Right atrium auricular region (tissue), 2 donors: ENCODE measurements at regions not wholly inside any gene's neighbourhood (a gene's known extent, or its start where the extent isn't known, plus 50 kb on each side); places are given as distances from the start of the nearest gene placed in this dataset.
"Not testable (repeated sequence)": the region's sequence is repeated elsewhere in the genome, so short reads cannot be mapped to it uniquely, and the experiment has no call there.

ENCODE experiments used
- DNase-seq: peaks from one replicate; pipeline ENCODE4 v3.0.0-alpha.2; 2019; ENCODE audit warnings: low spot score
- H3K27ac ChIP-seq, 2 donors: fragments of 200-600 bp; sonication (generic); 1 replicate in 1 of 2; 2 replicates in 1 of 2; pipeline ENCODE4 v1.5.1; 2016 to 2019
- H3K27me3 ChIP-seq, 2 donors: fragments of 200-600 bp; sonication (generic); one replicate each; pipeline versions ENCODE4 v1.5.1 to v1.6.0; 2017 to 2019
- H3K36me3 ChIP-seq: fragments of 200-600 bp; sonication (generic); one replicate; pipeline ENCODE4 v1.5.1; 2016
- H3K4me1 ChIP-seq, 2 donors: fragments of 200-600 bp; sonication (generic); one replicate each; pipeline versions ENCODE4 v1.5.1 to v1.6.0; 2017 to 2019
- H3K4me3 ChIP-seq, 2 donors: fragments of 200-600 bp; sonication (generic); 1 replicate in 1 of 2; 2 replicates in 1 of 2; pipeline ENCODE4 v1.5.1; 2017 to 2019; ENCODE audit warnings: mild to moderate bottlenecking in 1 of 2, moderate library complexity in 1 of 2
- H3K9me3 ChIP-seq, 2 donors: fragments of 200-600 bp; sonication (generic); one replicate each; pipeline ENCODE4 v1.5.1; 2019
- TF ChIP-seq, protein P1 (sequence below), 2 donors: fragments of 200-600 bp; sonication (generic); IDR thresholded peaks; one replicate each; pipeline ENCODE4 v1.5.1; 2019; ENCODE audit warnings: antibody characterized with exemption in 2 of 2

DNA sequence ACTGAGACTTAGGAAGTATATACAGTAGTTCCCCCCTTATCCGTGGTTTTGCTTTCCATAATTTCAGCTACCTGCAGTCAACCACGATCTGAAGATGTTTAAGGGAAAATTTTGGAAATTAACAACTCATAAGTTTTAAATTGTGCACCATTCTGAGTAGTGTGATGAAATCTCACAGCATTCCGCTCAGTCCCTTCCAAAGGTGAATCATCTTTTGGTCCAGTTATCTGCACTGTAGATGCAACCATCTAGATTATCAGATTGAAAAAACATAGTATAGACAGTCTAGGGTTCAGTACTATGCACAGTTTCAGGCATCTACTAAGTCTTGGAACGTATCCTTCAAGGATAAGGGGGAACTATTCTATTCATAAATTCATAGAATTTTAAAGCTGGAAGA, 109.0 kb downstream of the ANXA3 start:
- Histone ChIP-seq H3K27ac (peak overlapping the region in 1 of 2 donors; percentile 34), H3K9me3 (no peaks in the 10 kb centered on the region), H3K27me3 (no peaks in the 10 kb centered on the region), H3K4me1 (peaks cover 0 to 26% of the 10 kb centered on the region in 2 donors), H3K4me3 (no peak overlapping the region), H3K36me3 (no peaks in the 10 kb centered on the region)
- no peak for DNase-seq
- TF ChIP-seq, protein P1, sequence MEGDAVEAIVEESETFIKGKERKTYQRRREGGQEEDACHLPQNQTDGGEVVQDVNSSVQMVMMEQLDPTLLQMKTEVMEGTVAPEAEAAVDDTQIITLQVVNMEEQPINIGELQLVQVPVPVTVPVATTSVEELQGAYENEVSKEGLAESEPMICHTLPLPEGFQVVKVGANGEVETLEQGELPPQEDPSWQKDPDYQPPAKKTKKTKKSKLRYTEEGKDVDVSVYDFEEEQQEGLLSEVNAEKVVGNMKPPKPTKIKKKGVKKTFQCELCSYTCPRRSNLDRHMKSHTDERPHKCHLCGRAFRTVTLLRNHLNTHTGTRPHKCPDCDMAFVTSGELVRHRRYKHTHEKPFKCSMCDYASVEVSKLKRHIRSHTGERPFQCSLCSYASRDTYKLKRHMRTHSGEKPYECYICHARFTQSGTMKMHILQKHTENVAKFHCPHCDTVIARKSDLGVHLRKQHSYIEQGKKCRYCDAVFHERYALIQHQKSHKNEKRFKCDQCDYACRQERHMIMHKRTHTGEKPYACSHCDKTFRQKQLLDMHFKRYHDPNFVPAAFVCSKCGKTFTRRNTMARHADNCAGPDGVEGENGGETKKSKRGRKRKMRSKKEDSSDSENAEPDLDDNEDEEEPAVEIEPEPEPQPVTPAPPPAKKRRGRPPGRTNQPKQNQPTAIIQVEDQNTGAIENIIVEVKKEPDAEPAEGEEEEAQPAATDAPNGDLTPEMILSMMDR (IDR thresholded peaks at IDR 0.05): no peak

DNA sequence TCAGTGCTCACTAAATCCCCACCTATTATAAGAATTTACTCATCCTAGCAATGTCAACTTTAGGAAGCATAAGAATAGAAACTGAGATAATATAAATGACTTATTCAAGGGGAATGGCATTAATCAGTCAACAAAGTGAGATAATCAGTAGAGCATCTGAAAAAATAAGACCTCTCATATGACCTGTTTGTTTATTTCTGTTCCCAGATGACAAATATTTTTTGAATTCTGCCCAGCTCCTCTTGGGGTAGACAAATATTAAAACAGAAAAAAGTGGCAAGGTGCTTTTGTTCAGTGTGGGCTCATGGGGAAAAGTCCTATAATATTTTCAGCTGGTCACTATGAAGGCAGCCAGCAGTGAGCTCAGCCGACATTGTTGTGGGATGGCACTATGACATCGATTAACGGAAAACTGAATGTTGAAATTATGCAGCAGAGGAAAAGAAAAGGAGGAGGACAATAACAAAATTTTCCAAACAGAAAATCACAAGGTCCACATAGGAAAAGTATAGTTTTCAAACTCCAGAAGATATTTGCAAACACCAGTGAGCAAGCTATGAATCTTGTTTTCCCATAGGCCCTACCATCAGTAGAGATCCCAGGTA, 109.6 kb downstream of the ANXA3 start:
- no peak for DNase-seq
- peaks cover 0 to 26% of the 10 kb centered on the region in 2 donors for H3K4me1 ChIP-seq
- no peak overlapping the region for H3K4me3 ChIP-seq
- H3K36me3 ChIP-seq: no peaks in the 10 kb centered on the region
- H3K27me3 ChIP-seq: no peaks in the 10 kb centered on the region
- no peaks in the 10 kb centered on the region for H3K9me3 ChIP-seq
- H3K27ac ChIP-seq: peak overlapping the region; percentile 31 to 34
- TF ChIP-seq, protein P1 (IDR thresholded peaks at IDR 0.05): no peak

DNA sequence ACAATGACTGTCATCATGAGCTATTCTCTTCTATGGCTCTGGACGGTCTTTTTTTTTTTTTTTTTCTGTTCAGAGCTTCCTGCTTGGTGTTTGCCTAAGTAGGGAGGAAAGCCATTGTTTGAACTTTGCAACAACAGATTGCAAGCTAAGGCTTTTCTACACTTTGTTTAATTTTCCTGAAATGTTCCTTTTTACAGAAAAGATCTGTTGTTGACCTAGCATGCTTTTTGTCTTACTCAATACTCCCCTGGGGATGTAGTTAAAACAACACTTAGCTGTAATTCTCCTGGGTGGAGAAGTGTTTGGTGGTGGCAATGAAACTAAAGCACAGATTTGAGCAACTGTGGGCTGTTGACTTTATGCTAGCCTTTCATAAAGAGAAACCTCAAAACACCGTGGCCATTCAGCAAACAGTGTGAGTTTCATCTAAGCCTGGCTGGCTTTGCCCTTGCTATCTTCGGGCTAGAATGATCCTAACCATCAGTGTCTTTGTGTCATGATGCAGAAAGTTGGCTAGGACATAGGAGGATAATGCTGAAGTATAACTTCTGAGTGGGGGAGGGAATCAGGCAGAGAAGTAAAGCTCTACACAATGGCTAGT, 110.5 kb downstream of the ANXA3 start:
- no peaks in the 10 kb centered on the region for H3K9me3 ChIP-seq
- no peaks in the 10 kb centered on the region for H3K27me3 ChIP-seq
- H3K27ac ChIP-seq: peak overlapping the region; percentile 25 to 31
- no peak for DNase-seq
- H3K36me3 ChIP-seq: no peaks in the 10 kb centered on the region
- TF ChIP-seq, protein P1 (IDR thresholded peaks at IDR 0.05): no peak
- no peak overlapping the region for H3K4me3 ChIP-seq
- peaks cover 0 to 26% of the 10 kb centered on the region in 2 donors for H3K4me1 ChIP-seq

DNA sequence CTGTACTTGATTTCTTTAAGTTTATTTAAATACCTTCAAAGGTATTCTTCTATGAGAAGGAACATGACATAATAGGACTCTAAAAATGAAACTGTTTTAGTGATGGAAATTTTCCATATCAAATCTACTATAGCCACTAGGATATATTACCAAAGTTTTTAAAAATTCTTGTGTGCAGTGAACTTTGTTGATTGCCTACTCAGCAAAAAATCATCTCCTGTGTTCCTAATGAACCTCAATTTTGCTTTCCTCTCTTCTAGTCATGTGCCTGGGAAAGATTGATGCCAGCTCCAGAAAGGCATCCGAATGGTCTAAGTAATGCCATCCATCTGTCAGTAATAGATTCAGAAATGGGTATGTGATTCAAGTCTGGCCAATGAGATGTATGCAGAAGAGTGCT, 111.1 kb downstream of the ANXA3 start:
- Histone ChIP-seq H3K27ac (peak overlapping the region in 1 of 2 donors; percentile 25), H3K4me1 (peaks cover 0 to 26% of the 10 kb centered on the region in 2 donors), H3K9me3 (no peaks in the 10 kb centered on the region), H3K36me3 (no peaks in the 10 kb centered on the region), H3K27me3 (no peaks in the 10 kb centered on the region), H3K4me3 (no peak overlapping the region)
- TF ChIP-seq, protein P1 (IDR thresholded peaks at IDR 0.05): no peak
- DNase-seq: no peak

DNA sequence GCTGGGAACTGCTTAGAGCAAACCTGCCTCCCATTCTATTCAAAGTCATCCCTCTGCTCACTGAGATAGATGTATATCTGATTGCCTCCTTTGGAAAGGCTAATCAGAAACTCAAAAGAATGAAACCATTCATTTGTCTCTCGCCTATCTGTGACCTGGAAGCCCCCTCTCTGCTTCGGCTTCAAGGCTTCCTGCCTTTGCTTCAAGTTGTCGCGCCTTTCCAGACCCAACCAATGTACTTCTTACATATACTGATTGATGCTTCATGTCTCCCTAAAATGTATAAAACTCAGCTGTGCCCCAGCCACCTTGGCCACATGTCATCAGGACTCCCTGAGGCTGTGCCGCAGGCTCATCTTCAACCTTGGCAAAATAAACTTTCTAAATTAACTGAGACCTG, 111.9 kb upstream of the BMP2K start:
- not testable (repeated sequence) for H3K4me3 ChIP-seq, H3K27ac ChIP-seq, DNase-seq, H3K36me3 ChIP-seq, H3K27me3 ChIP-seq, H3K9me3 ChIP-seq
- H3K4me1 ChIP-seq: peaks cover 0 to 30% of the 10 kb centered on the region in 2 donors

DNA sequence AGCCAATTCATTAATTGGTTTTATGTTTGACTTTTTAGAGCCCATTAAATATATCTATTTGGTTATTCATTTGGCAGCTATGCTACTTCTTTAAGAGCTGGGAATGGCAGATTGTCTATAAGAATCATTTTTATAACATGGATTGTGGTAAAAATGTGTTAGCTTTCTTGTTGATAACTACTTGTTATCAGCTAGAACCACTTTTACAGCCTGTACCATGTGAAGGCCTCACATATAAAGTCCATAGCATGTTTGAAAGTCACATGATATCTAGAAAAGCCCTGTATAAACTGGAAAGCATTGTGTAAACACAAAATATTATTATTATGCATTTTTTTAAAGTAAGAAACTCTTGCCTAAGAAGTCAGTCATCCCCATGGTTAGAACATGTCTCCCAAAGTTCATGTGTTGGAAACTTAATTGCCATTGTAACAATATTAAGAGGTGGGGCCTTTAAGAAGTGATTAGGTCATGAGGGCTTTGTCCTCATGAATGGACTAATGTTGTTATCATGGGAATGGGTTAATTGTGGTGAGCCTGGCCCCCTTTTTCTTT, 110.9 kb upstream of the BMP2K start:
- Histone ChIP-seq H3K36me3 (no peaks in the 10 kb centered on the region), H3K27ac (no peak overlapping the region), H3K4me3 (no peak overlapping the region), H3K27me3 (no peaks in the 10 kb centered on the region), H3K9me3 (no peaks in the 10 kb centered on the region), H3K4me1 (peaks cover 0 to 30% of the 10 kb centered on the region in 2 donors)
- DNase-seq: no peak
- TF ChIP-seq, protein P1 (IDR thresholded peaks at IDR 0.05): no peak
